CD1c-positive myeloid dendritic cell (primary cell): ENCODE measurements at regions not wholly inside any gene's neighbourhood (a gene's known extent, or its start where the extent isn't known, plus 50 kb on each side); places are given as distances from the start of the nearest gene placed in this dataset.
A peak's percentile ranks its signal among the peaks of the same experiment; 100 is the strongest.

Experiments used
- DNase-seq: peaks from one replicate; pipeline ENCODE4 v3.0.0-alpha.2; 2016; ENCODE audit errors: extremely low spot score

- no peak for DNase-seq
These were observed 659.2 kb downstream of the HDGFL1 start for GRCh38 chr6:23228439-23229024.

DNA sequence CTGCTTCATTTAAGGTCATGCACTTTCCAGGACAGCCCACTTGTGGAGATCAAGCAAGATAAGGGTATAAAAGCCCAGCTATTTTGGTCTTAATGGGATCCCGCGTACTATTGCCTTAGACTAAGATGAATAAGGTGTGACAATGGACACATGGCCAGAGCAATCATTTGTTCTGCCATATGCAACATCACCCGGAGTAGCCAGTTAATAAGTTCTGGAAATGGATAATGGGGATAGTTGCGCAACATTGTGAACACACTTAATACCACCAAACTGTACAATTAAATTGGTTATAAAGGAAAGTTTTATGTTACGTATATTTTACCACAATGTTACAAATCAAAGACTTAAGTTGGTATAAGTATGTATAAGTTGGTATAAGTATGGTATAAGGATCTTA is 674.5 kb downstream of the HDGFL1 start:
- DNase-seq, result no peak

- DNase-seq, result no peak
These were observed 674.9 kb downstream of the HDGFL1 start for GRCh38 chr6:23244300-23244699.

DNA sequence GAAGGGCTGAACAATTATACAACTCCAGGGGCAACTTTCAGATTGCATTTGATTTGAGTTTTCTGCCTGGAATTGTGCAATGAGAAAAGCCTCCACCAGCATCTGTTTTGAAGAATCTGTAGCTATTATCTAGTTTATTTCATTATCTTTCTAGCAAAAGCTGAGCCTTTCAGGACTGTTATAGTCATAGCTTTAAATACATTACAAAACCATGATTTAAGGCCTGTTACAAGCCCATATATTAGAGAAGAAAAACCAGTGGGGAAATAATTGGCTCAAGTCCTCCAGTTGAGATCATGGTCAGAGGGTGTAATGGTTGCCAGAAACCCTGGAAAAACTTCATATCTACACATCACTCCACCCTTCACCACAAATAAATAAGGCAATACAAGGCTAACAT is 676.2 kb downstream of the HDGFL1 start:
- no peak for DNase-seq

DNA sequence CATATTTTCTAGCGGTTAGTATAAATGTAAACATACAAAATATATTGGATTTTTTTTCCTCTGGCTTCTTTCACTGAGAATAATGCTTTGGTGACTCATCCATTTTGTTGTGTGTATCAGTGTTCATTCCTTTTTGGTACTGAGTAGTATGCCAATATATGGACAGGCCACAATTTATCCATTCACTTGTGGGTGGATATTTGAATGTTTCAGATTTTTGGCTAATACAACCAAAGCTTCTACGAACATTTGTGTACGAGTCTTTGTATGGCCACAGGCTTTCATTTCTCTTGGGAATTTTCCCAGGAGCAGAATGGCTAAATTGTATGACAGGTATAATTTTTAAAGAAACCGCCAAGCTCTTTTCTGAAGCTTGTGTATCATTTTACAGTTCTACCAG is 677.5 kb downstream of the HDGFL1 start:
- no peak for DNase-seq

DNA sequence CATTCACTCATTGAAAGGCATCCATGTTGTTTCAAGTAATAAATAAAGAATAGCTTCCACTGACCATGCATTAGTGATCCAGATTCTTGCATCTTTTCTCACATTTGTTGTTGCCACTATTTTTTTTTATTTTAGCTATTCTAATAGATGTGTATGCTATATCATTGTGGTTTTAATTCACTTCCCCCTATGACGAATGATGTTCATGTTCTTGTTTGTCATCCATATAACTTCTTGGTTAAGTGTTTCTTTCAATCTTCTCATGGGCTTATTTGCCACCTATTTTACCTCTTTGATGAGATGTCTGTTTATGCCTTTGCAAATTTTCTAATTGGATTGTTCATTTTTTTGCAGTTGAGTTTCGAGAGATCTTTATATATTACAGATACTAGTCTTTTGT is 681.2 kb downstream of the HDGFL1 start:
- DNase-seq, result no peak

DNA sequence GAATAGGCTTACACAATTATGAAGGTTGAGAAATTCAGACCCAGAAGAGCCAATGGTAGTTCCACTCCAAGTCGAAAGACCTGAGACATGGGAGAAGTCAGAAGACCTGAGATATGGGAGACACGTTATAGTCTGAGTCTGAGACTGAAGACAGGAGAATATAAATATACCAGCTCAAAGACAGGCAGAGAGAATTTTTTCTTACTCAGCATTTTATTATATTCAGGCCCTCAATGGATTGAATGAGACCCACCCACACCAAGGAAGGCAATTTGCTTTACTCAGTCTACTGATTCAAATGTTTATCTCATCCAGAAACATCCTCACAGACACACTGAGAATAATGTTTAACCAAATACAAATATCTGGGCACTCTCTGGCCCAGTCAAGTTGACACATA is 693.5 kb downstream of the HDGFL1 start:
- no peak for DNase-seq

DNA sequence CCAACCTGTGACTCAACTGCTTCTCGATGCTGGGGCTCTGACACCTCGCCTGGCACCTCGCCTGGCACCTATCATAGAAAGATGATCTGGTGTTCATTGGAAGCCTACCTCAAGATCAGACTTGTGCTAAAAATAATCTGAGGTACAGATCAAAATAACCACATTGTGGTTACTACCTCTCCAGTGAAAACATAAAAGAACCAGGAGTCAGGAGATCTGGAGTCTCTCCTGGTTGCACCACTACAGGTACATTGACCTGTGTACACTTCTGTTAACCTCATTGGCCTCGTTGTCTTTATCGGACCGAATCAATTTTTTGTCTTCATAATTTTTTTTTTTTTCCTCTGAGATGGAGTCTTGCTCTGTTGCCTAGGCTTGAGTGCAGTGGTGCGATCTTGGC is 695.9 kb downstream of the HDGFL1 start:
- DNase-seq, result no peak

GRCh38 chr6:23266536-23266935 is 697.2 kb downstream of the HDGFL1 start:
- DNase-seq, result no peak

DNA sequence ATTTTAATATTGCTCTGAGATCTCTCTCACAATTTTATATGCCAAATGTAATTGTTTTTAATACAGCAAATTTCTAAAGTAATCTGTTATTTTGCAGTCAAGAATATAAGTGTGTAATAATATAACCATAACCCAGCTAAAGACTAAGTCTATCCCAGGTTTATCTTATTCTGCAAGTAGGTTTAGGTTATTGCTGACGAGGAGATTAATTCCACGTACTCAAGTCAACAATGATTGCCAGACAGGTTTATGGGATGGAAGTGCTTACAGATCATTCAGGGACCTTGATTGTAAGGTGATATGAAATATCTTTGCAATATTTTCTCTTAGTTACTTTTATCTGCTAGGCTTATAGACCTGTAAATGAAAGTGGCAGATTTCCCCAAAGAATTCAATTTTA is 698.3 kb downstream of the HDGFL1 start:
- DNase-seq, result no peak

DNA sequence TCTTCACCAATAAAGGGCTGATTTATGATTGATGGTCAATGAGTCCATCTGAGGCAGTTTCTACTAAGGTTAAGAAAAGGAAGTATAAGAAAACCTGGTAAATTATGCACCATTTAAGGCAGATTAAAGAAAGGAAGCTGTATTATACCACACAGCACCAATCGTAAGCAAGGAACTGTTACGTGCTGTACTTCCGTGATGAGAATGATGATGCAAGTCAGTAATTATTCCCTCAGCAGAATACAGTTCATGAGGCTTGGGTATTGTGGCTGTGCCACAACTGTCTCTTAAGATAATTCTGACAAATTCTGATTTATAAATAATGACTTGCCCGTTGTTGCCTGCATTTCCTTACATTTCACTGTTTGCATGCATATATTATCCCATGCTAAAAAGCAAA is 699.0 kb downstream of the HDGFL1 start:
- DNase-seq, result no peak

DNA sequence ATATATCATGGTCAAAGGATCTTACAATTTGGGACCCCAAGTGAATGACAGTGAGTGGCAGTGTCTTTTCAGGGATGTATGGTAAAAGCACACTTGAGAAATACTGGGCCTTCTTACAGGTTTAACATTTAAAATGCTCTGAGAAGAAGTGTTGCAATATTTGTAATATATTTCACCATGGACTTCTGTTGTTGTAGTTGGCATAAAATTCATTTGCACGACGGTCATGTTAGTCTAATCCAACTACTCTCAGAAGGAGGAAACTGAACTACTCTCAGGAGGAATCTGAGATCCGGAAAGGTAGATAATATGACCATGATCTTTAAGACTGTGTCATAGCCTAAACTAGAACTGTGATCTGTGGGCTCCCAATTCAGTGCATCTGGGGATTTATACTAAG is 700.1 kb downstream of the HDGFL1 start:
- DNase-seq, result no peak

GRCh38 chr6:23272536-23272935 is 703.2 kb downstream of the HDGFL1 start:
- DNase-seq, result no peak

DNA sequence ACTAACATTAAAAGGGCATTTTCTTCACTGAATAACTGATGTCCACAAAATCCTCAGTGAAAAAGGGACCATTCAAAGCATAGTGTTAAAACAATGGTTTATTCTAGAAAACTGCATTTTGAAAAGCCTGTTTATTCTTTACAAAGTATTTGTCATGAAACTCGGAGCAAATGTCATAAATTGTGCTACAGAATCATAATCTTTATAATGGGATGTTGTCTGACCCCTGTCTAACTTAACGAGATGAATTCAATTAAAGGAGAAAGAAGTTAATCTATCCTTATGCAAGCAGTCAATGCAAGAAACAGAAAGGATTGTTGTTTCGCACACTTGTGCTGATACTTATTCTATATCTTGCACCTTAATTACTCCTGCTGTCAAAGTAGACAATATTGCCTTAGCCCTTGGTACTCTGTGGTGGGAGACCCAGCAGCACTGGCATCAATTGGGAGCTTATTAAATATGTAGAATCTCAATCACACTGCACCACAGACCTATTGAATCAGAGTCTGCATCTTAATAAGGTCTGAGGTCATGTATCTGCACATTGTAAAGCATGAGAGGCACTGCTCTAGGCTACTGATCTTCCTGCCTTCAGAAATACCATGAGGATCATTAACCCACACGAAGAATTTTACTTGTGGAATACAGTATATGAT is 708.3 kb downstream of the HDGFL1 start:
- DNase-seq, result no peak

- DNase-seq, result no peak
These were observed 708.8 kb downstream of the HDGFL1 start for GRCh38 chr6:23278180-23278532.

DNA sequence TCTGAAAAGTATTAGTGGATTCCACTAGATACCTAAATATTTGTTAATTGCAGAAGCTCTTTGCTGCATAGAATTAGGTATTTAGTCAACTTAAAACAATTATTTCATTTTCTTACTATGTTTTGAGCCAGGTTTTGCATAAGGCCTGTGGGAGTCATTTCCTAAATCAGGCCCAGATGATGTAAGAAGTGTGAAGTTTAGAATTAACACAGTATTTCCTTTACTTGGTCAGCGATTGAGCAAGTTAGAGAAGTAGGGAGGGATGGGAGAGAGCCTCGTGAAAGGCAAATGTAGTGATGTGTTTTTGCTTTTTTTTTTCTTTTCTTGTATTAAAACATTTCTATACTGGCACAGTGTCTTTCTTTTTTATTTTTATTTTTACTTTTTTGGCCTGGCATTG is 711.1 kb downstream of the HDGFL1 start:
- DNase-seq, result peak; percentile 9

DNA sequence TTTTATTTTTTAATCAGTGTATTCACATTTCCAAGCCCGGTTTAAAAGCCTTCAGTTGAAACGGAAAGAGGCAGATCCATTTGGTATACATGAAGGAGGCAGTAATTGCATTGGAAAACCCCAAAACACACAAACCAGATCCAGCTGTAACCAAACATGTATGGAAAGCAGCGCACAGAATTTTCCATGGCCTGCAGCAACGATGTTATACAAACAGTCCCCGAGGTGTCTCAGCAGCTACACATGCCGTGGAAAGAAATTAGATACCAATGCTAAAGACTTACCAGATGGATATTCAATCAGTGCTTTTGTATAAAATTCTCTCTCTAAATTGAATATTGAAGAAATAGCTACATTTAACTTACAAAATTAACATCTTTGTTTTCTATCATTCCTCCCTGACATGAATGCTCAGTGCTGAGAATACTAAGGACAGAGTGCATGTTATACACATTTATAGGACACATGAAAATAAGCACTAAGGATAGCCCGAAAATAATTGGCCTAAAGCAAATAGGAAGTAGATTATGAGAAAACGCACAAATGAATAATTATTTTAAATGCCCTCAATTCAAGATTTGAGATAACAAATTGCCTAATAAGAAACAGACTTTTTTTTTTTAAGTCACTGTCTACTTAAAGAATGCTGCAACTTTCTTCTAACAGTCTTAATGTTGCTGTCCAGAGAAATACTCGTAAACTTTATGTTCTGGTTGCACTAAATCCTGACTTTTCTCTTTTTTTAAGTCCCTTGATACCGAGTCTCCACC is 713.1 kb downstream of the HDGFL1 start:
- DNase-seq, result no peak

DNA sequence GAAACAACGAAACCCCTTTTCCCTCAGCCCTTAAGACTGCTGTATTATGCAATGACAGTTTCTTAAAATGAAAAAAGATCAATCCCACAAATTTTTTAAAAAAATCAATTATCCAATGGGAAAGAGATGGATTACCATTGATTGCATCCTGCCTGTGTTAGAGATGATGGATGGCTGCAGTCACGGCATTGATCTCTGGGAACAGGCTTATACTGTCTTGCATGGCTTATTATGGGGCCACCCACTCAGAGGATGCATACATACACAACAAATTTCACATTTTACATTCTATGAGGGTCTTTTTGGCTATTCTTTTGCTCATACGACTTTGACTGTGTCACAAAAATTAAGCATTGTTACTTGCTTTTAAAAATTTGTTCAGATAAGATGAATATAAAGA is 724.3 kb downstream of the HDGFL1 start:
- DNase-seq, result no peak

DNA sequence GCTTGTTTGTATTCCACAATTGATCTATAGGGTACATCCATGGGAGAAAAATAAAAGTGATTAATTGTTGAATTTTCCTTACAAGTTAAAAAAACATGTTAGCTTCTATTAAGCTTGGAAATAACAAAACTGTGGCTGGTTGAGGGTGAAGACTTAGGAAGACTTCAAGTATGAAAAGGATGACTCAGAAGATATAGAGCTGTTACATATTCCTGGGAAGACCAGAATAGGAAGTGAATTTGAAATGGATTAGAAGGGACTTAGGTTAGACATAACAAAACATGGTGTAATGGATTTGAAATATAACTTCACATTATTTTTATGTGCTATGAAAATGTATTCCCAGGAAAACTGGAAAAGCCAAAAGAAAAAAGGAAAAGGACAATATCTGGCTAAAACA is 732.2 kb downstream of the HDGFL1 start:
- DNase-seq, result no peak

- DNase-seq, result no peak
These were observed 733.1 kb downstream of the HDGFL1 start for GRCh38 chr6:23302514-23302913.

- DNase-seq, result no peak
These were observed 736.1 kb downstream of the HDGFL1 start for GRCh38 chr6:23305325-23305943.

GRCh38 chr6:23306251-23306950 is 737.0 kb downstream of the HDGFL1 start:
- no peak for DNase-seq
